Trophoblast cell (in vitro differentiated cells and primary cell): ENCODE measurements at regions not wholly inside any gene's neighbourhood (a gene's known extent, or its start where the extent isn't known, plus 50 kb on each side); places are given as distances from the start of the nearest gene placed in this dataset.

Experiments
- DNase-seq, 2 donors: peaks; one replicate each; pipeline ENCODE4 v3.0.0-alpha.2; 2016
- H2AFZ ChIP-seq: 2 replicates; pipeline ENCODE4 v1.6.1; 2013; ENCODE audit warnings: low read length, moderate library complexity, mild to moderate bottlenecking; ENCODE audit not compliant: insufficient read depth, poor library complexity
- H2AK5ac ChIP-seq: 2 replicates; pipeline ENCODE4 v1.6.1; 2013; ENCODE audit warnings: mild to moderate bottlenecking, low read length
- H2BK120ac ChIP-seq: 2 replicates; pipeline ENCODE4 v1.6.1; 2013; ENCODE audit warnings: low read length, mild to moderate bottlenecking, moderate library complexity; ENCODE audit not compliant: insufficient read depth, poor library complexity
- H2BK12ac ChIP-seq: 2 replicates; pipeline ENCODE4 v1.6.1; 2013; ENCODE audit warnings: mild to moderate bottlenecking, low read length, moderate library complexity
- H2BK5ac ChIP-seq: 2 replicates; pipeline ENCODE4 v1.6.1; 2013; ENCODE audit warnings: low read length, low read depth, moderate library complexity, mild to moderate bottlenecking; ENCODE audit not compliant: poor library complexity
- H3K14ac ChIP-seq: 2 replicates; pipeline ENCODE4 v1.6.1; 2013; ENCODE audit warnings: mild to moderate bottlenecking, low read length
- H3K18ac ChIP-seq: 2 replicates; pipeline ENCODE4 v1.6.1; 2013; ENCODE audit warnings: mild to moderate bottlenecking, low read length
- H3K23ac ChIP-seq: 2 replicates; pipeline ENCODE4 v1.6.1; 2013; ENCODE audit warnings: low read length
- H3K27ac ChIP-seq: 2 replicates; pipeline ENCODE4 v1.5.1; 2013; ENCODE audit warnings: low read depth, mild to moderate bottlenecking, inconsistent platforms, low read length, moderate library complexity
- H3K27me3 ChIP-seq: 2 replicates; pipeline ENCODE4 v1.6.1; 2013; ENCODE audit warnings: inconsistent platforms, mild to moderate bottlenecking, low read length, moderate library complexity; ENCODE audit not compliant: insufficient read depth
- H3K36me3 ChIP-seq, 2 experiments: 1 replicate in 1 of 2; 2 replicates in 1 of 2; pipeline ENCODE4 v1.6.1; 2013; ENCODE audit warnings: low read length in 2 of 2, mild to moderate bottlenecking in 2 of 2, moderate library complexity in 1 of 2; ENCODE audit not compliant: insufficient read depth in 2 of 2, control insufficient read depth in 1 of 2
- H3K4ac ChIP-seq: 2 replicates; pipeline ENCODE4 v1.6.1; 2013; ENCODE audit warnings: low read depth, mild to moderate bottlenecking, low read length, moderate library complexity
- H3K4me1 ChIP-seq, 2 experiments: 1 replicate in 1 of 2; 2 replicates in 1 of 2; pipeline ENCODE4 v1.6.1; 2013; ENCODE audit warnings: low read length in 2 of 2, mild to moderate bottlenecking in 2 of 2, moderate library complexity in 1 of 2; ENCODE audit not compliant: insufficient read depth in 2 of 2, control insufficient read depth in 1 of 2
- H3K4me2 ChIP-seq: 2 replicates; pipeline ENCODE4 v1.6.1; 2013; ENCODE audit warnings: inconsistent platforms, mild to moderate bottlenecking, low read length, moderate library complexity
- H3K4me3 ChIP-seq: 2 replicates; pipeline ENCODE4 v1.5.1; 2013; ENCODE audit warnings: mild to moderate bottlenecking, low read depth, low read length, inconsistent platforms
- H3K79me1 ChIP-seq: one replicate; pipeline ENCODE4 v1.6.1; 2013; ENCODE audit warnings: low read length
- H3K79me2 ChIP-seq: 2 replicates; pipeline ENCODE4 v1.6.1; 2013; ENCODE audit warnings: low read length, mild to moderate bottlenecking; ENCODE audit not compliant: control insufficient read depth, insufficient read depth, poor library complexity
- H3K9ac ChIP-seq: 2 replicates; pipeline ENCODE4 v1.6.1; 2013; ENCODE audit warnings: mild to moderate bottlenecking, low read length
- H3K9me3 ChIP-seq: 2 replicates; pipeline ENCODE4 v1.6.1; 2013; ENCODE audit warnings: low read depth, mild to moderate bottlenecking, control low read depth, inconsistent platforms, low read length; ENCODE audit not compliant: insufficient read depth
- H4K12ac ChIP-seq: 2 replicates; pipeline ENCODE4 v1.6.1; 2013; ENCODE audit warnings: low read depth, mild to moderate bottlenecking, low read length, moderate library complexity
- H4K8ac ChIP-seq: 2 replicates; pipeline ENCODE4 v1.6.1; 2013; ENCODE audit warnings: low read depth, mild to moderate bottlenecking, low read length, moderate library complexity
- H4K91ac ChIP-seq: one replicate; pipeline ENCODE4 v1.6.1; 2013; ENCODE audit warnings: low read depth, mild to moderate bottlenecking, low read length, moderate library complexity
- WGBS: extraction: QIAGEN DNeasy Blood & Tissue Kit; methylation state at CpG from one replicate; pipeline ENCODE4 v1.1.7; 2013; ENCODE audit warnings: missing lambda C conversion rate; ENCODE audit not compliant: insufficient read length, insufficient coverage; ENCODE audit errors: extremely low coverage; 5-methylcytosine and 5-hydroxymethylcytosine counted together

GRCh38 chr2:12036640-12036983 is 290.2 kb downstream of the LPIN1 start:
- Histone ChIP-seq H3K18ac (no peak overlapping the region), H3K23ac (no peak overlapping the region), H3K4me1 (peaks cover 2 to 5% of the 10 kb centered on the region in 2 experiments), H3K27me3 (no peaks in the 10 kb centered on the region), H2BK12ac (no peak overlapping the region), H3K9me3 (peaks cover 5% of the 10 kb centered on the region), H3K4ac (no peak overlapping the region), H3K9ac (no peak overlapping the region), H3K4me2 (no peak overlapping the region), H3K4me3 (no peak overlapping the region), H4K91ac (no peak overlapping the region), H3K14ac (no peak overlapping the region), H2BK120ac (no peak overlapping the region), H3K27ac (no peak overlapping the region), H2BK5ac (no peak overlapping the region), H4K8ac (no peak overlapping the region), H2AFZ (no peak overlapping the region), H3K79me1 (no peaks in the 10 kb centered on the region), H2AK5ac (no peak overlapping the region), H3K36me3 (no peaks in the 10 kb centered on the region), H3K79me2 (no peaks in the 10 kb centered on the region), H4K12ac (no peak overlapping the region)
- no CpG with 5 or more reads among the region's 8 CpGs for WGBS
- no peak for DNase-seq

- no CpG with 5 or more reads among the region's 2 CpGs for WGBS
These were observed 290.9 kb downstream of the LPIN1 start for GRCh38 chr2:12037301-12037700.

GRCh38 chr2:12041236-12041635 is 294.8 kb downstream of the LPIN1 start:
- H2BK5ac ChIP-seq, result no peak overlapping the region
- H3K79me1 ChIP-seq, result no peaks in the 10 kb centered on the region
- no peak overlapping the region for H4K8ac ChIP-seq
- no peak for DNase-seq
- H3K79me2 ChIP-seq, result no peaks in the 10 kb centered on the region
- no peak overlapping the region for H3K9ac ChIP-seq
- no peak overlapping the region for H3K14ac ChIP-seq
- no peak overlapping the region for H3K23ac ChIP-seq
- H2BK12ac ChIP-seq, result no peak overlapping the region
- no peak overlapping the region for H3K4me2 ChIP-seq
- no CpG with 5 or more reads among the region's 6 CpGs for WGBS
- H3K18ac ChIP-seq, result no peak overlapping the region
- peaks cover 0 to under 1% of the 10 kb centered on the region in 2 experiments for H3K4me1 ChIP-seq
- no peak overlapping the region for H3K4ac ChIP-seq
- H3K9me3 ChIP-seq, result peaks cover 5% of the 10 kb centered on the region
- H2AFZ ChIP-seq, result no peak overlapping the region
- no peak overlapping the region for H2AK5ac ChIP-seq
- H4K91ac ChIP-seq, result no peak overlapping the region
- no peaks in the 10 kb centered on the region for H3K36me3 ChIP-seq
- no peak overlapping the region for H3K4me3 ChIP-seq
- no peak overlapping the region for H2BK120ac ChIP-seq
- H3K27me3 ChIP-seq, result no peaks in the 10 kb centered on the region
- no peak overlapping the region for H4K12ac ChIP-seq
- H3K27ac ChIP-seq, result no peak overlapping the region

More at GRCh38 chr2:12037301-12037700, 290.9 kb downstream of the LPIN1 start:
- Histone ChIP-seq H3K18ac (no peak overlapping the region), H2AFZ (no peak overlapping the region), H2BK120ac (no peak overlapping the region), H3K14ac (no peak overlapping the region), H3K9ac (no peak overlapping the region), H4K8ac (no peak overlapping the region), H3K4me1 (peaks cover 2 to 5% of the 10 kb centered on the region in 2 experiments), H3K9me3 (peaks cover 5% of the 10 kb centered on the region), H2AK5ac (no peak overlapping the region), H3K27ac (no peak overlapping the region), H3K4me2 (no peak overlapping the region), H2BK5ac (no peak overlapping the region), H3K4me3 (no peak overlapping the region), H3K36me3 (no peaks in the 10 kb centered on the region), H2BK12ac (no peak overlapping the region), H3K23ac (no peak overlapping the region), H3K27me3 (no peaks in the 10 kb centered on the region), H3K4ac (no peak overlapping the region), H4K12ac (no peak overlapping the region), H4K91ac (no peak overlapping the region), H3K79me2 (no peaks in the 10 kb centered on the region), H3K79me1 (no peaks in the 10 kb centered on the region)
- no peak for DNase-seq

- Histone ChIP-seq H3K79me1 (no peaks in the 10 kb centered on the region), H3K27me3 (no peaks in the 10 kb centered on the region), H3K4me3 (no peak overlapping the region), H3K4ac (no peak overlapping the region), H2AK5ac (no peak overlapping the region), H4K91ac (no peak overlapping the region), H3K4me1 (peaks cover 0 to 9% of the 10 kb centered on the region in 2 experiments), H2AFZ (no peak overlapping the region), H3K14ac (no peak overlapping the region), H2BK12ac (no peak overlapping the region), H3K9me3 (peaks cover 5% of the 10 kb centered on the region), H3K18ac (no peak overlapping the region), H4K12ac (no peak overlapping the region), H3K36me3 (no peaks in the 10 kb centered on the region), H4K8ac (no peak overlapping the region), H3K4me2 (no peak overlapping the region), H3K9ac (no peak overlapping the region), H2BK120ac (no peak overlapping the region), H3K79me2 (no peaks in the 10 kb centered on the region), H3K23ac (no peak overlapping the region), H2BK5ac (no peak overlapping the region), H3K27ac (no peak overlapping the region)
- no CpG with 5 or more reads among the region's 2 CpGs for WGBS
- DNase-seq, result no peak
These were observed 296.7 kb downstream of the LPIN1 start for GRCh38 chr2:12043131-12043530.
